Liver (tissue), 8 donors: ENCODE measurements at regions not wholly inside any gene's neighbourhood (a gene's known extent, or its start where the extent isn't known, plus 50 kb on each side); places are given as distances from the start of the nearest gene placed in this dataset.

ENCODE experiments used
- DNase-seq: peaks from one replicate; pipeline ENCODE4 v3.0.0-alpha.2; 2017; ENCODE audit warnings: low spot score
- H3K27ac ChIP-seq, 2 donors: one replicate each; pipeline ENCODE4 v1.7.0; 2013; ENCODE audit warnings: inconsistent platforms in 2 of 2, low read length in 2 of 2, control low read depth in 1 of 2, low read depth in 1 of 2, mild to moderate bottlenecking in 1 of 2
- H3K27me3 ChIP-seq, 4 donors: one replicate each; pipeline versions ENCODE4 v1.6.1 to v1.7.0; 2013; ENCODE audit warnings: low read length in 3 of 4, inconsistent platforms in 1 of 4, mild to moderate bottlenecking in 1 of 4, moderate library complexity in 1 of 4; ENCODE audit not compliant: control insufficient read depth in 4 of 4, insufficient read depth in 4 of 4
- H3K36me3 ChIP-seq, 4 donors: one replicate each; pipeline versions ENCODE4 v1.6.1 to v1.7.0; 2013; ENCODE audit warnings: low read length in 3 of 4, mild to moderate bottlenecking in 3 of 4, low read depth in 1 of 4, moderate library complexity in 1 of 4; ENCODE audit not compliant: control insufficient read depth in 4 of 4, insufficient read depth in 3 of 4
- H3K4me1 ChIP-seq, 4 donors: one replicate each; pipeline versions ENCODE4 v1.6.1 to v1.7.0; 2013; ENCODE audit warnings: low read length in 3 of 4, mild to moderate bottlenecking in 3 of 4, moderate library complexity in 1 of 4; ENCODE audit not compliant: control insufficient read depth in 4 of 4, insufficient read depth in 4 of 4
- H3K4me3 ChIP-seq, 3 donors: one replicate each; pipeline versions ENCODE4 v1.6.1 to v1.7.0; 2013; ENCODE audit warnings: low read length in 3 of 3, control low read depth in 1 of 3, low read depth in 1 of 3, mild to moderate bottlenecking in 1 of 3
- H3K9ac ChIP-seq, 2 donors: one replicate each; pipeline ENCODE4 v1.7.0; 2013; ENCODE audit warnings: low read length in 2 of 2, mild to moderate bottlenecking in 2 of 2, moderate library complexity in 2 of 2, control low read depth in 1 of 2, low read depth in 1 of 2
- H3K9me3 ChIP-seq, 4 donors: one replicate each; pipeline versions ENCODE4 v1.6.1 to v1.7.0; 2013; ENCODE audit warnings: low read length in 3 of 4; ENCODE audit not compliant: control insufficient read depth in 4 of 4
- EGR1 ChIP-seq, 2 donors: IDR thresholded peaks; 2 replicates each; pipeline ENCODE4 v1.6.1; 2016 to 2018; ENCODE audit warnings: antibody characterized with exemption in 2 of 2, low read depth in 2 of 2
- FOXA1 ChIP-seq: IDR thresholded peaks from 2 replicates; pipeline ENCODE4 v1.6.1; 2016; ENCODE audit warnings: antibody characterized with exemption
- FOXA2 ChIP-seq: IDR thresholded peaks from 2 replicates; pipeline ENCODE4 v1.6.1; 2016; ENCODE audit warnings: antibody characterized with exemption
- HNF4A ChIP-seq, 2 donors: conservative IDR thresholded peaks; 2 replicates each; pipeline ENCODE4 v1.6.1; 2016; ENCODE audit warnings: antibody characterized with exemption in 2 of 2, mild to moderate bottlenecking in 2 of 2
- HNF4G ChIP-seq: IDR thresholded peaks from 2 replicates; pipeline ENCODE4 v1.6.1; 2016; ENCODE audit warnings: antibody characterized with exemption
- JUND ChIP-seq, 2 donors: IDR thresholded peaks; 2 replicates each; pipeline ENCODE4 v1.6.1; 2016; ENCODE audit warnings: antibody characterized with exemption in 2 of 2
- MAX ChIP-seq: IDR thresholded peaks from 2 replicates; pipeline ENCODE4 v1.6.1; 2016; ENCODE audit warnings: antibody characterized with exemption
- RAD21 ChIP-seq, 2 donors: IDR thresholded peaks; 2 replicates each; pipeline ENCODE4 v1.6.1; 2016; ENCODE audit warnings: antibody characterized with exemption in 2 of 2, mild to moderate bottlenecking in 2 of 2
- REST ChIP-seq: IDR thresholded peaks from 2 replicates; pipeline ENCODE4 v1.6.1; 2016; ENCODE audit warnings: antibody characterized with exemption, mild to moderate bottlenecking
- RXRA ChIP-seq, 2 donors: IDR thresholded peaks; 2 replicates each; pipeline ENCODE4 v1.6.1; 2017 to 2018; ENCODE audit warnings: antibody characterized with exemption in 2 of 2, mild to moderate bottlenecking in 1 of 2
- SP1 ChIP-seq: IDR thresholded peaks from 2 replicates; pipeline ENCODE4 v1.6.1; 2018; ENCODE audit warnings: antibody characterized with exemption, mild to moderate bottlenecking
- TAF1 ChIP-seq: conservative IDR thresholded peaks from 2 replicates; pipeline ENCODE4 v1.6.1; 2016; ENCODE audit warnings: antibody characterized with exemption, mild to moderate bottlenecking
- YY1 ChIP-seq: IDR thresholded peaks from 2 replicates; pipeline ENCODE4 v1.6.1; 2016; ENCODE audit warnings: antibody characterized with exemption, mild to moderate bottlenecking
- WGBS: extraction: QIAGEN DNeasy Blood & Tissue Kit; methylation state at CpG from one replicate; pipeline ENCODE4 v1.1.7; 2013; 5-methylcytosine and 5-hydroxymethylcytosine counted together
- TF ChIP-seq, protein P1 (sequence below): IDR thresholded peaks from 2 replicates; pipeline ENCODE4 v1.6.1; 2016; ENCODE audit warnings: antibody characterized with exemption
- TF ChIP-seq, protein P2 (sequence below): fragments of 150-350 bp; IDR thresholded peaks from 2 replicates; pipeline ENCODE4 v1.5.1; 2017; ENCODE audit warnings: improper control_type of control experiment, low read depth, low read length; ENCODE audit not compliant: missing input control
- donor health status: healthy.
- donor health status: healthy.
- donor health status: healthy.
- donor health status: healthy.
- donor health status: healthy.

GRCh38 chr21:20463362-20463761 is 534.8 kb upstream of the NCAM2 start:
- TF ChIP-seq EGR1 (IDR thresholded peaks at IDR 0.05; ENCODE audit: low read depth in 2 of 2) (no peak), JUND (IDR thresholded peaks at IDR 0.05) (no peak), TAF1 (no peak), YY1 (no peak), FOXA1 (no peak), HNF4A (conservative IDR thresholded peaks at IDR 0.05) (no peak), RXRA (IDR thresholded peaks at IDR 0.05) (no peak), FOXA2 (no peak), HNF4G (no peak), RAD21 (IDR thresholded peaks at IDR 0.05) (no peak), SP1 (no peak)
- TF ChIP-seq, protein P1, sequence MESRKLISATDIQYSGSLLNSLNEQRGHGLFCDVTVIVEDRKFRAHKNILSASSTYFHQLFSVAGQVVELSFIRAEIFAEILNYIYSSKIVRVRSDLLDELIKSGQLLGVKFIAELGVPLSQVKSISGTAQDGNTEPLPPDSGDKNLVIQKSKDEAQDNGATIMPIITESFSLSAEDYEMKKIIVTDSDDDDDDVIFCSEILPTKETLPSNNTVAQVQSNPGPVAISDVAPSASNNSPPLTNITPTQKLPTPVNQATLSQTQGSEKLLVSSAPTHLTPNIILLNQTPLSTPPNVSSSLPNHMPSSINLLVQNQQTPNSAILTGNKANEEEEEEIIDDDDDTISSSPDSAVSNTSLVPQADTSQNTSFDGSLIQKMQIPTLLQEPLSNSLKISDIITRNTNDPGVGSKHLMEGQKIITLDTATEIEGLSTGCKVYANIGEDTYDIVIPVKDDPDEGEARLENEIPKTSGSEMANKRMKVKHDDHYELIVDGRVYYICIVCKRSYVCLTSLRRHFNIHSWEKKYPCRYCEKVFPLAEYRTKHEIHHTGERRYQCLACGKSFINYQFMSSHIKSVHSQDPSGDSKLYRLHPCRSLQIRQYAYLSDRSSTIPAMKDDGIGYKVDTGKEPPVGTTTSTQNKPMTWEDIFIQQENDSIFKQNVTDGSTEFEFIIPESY: no peak
- TF ChIP-seq, protein P2, sequence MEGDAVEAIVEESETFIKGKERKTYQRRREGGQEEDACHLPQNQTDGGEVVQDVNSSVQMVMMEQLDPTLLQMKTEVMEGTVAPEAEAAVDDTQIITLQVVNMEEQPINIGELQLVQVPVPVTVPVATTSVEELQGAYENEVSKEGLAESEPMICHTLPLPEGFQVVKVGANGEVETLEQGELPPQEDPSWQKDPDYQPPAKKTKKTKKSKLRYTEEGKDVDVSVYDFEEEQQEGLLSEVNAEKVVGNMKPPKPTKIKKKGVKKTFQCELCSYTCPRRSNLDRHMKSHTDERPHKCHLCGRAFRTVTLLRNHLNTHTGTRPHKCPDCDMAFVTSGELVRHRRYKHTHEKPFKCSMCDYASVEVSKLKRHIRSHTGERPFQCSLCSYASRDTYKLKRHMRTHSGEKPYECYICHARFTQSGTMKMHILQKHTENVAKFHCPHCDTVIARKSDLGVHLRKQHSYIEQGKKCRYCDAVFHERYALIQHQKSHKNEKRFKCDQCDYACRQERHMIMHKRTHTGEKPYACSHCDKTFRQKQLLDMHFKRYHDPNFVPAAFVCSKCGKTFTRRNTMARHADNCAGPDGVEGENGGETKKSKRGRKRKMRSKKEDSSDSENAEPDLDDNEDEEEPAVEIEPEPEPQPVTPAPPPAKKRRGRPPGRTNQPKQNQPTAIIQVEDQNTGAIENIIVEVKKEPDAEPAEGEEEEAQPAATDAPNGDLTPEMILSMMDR: no peak
- Histone ChIP-seq H3K4me1 (no peaks in the 10 kb centered on the region), H3K36me3 (no peaks in the 10 kb centered on the region), H3K27ac (no peak overlapping the region), H3K9me3 (no peaks in the 10 kb centered on the region), H3K9ac (no peak overlapping the region), H3K4me3 (no peak overlapping the region), H3K27me3 (no peaks in the 10 kb centered on the region)
- no peak for DNase-seq

DNA sequence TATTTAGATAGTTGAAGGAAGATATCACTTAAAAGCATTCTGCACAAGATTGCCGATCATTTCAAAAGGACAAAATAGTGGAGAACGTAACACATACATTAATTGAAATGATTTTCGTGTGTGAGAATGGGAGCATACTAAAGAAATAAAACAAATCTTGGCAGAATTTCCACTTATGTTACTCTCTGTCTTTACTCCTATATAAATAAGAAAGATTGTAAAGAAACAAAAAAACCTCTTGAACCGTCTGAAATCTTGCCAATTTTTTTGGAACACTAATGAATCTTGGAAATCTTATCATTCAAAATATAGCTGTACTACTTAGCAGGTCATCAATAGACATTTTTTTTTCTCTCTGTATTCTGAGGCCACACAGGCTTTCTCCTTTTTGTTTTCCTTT is 528.8 kb upstream of the NCAM2 start:
- Histone ChIP-seq H3K27me3 (no peaks in the 10 kb centered on the region), H3K36me3 (no peaks in the 10 kb centered on the region), H3K9ac (no peak overlapping the region)

GRCh38 chr21:20486303-20486702 is 511.9 kb upstream of the NCAM2 start:
- DNase-seq: no peak
- Histone ChIP-seq H3K4me1 (no peaks in the 10 kb centered on the region), H3K4me3 (no peak overlapping the region), H3K36me3 (no peaks in the 10 kb centered on the region), H3K27me3 (no peaks in the 10 kb centered on the region), H3K9me3 (no peaks in the 10 kb centered on the region), H3K27ac (no peak overlapping the region), H3K9ac (no peak overlapping the region)
- TF ChIP-seq MAX (no peak), FOXA1 (no peak), TAF1 (no peak), HNF4G (no peak), EGR1 (IDR thresholded peaks at IDR 0.05; ENCODE audit: low read depth in 2 of 2) (no peak), REST (no peak), SP1 (no peak)
- TF ChIP-seq, protein P2: no peak
- TF ChIP-seq, protein P1: no peak

More for the DNA sequence above, 528.8 kb upstream of the NCAM2 start:
- Histone ChIP-seq H3K4me3 (no peak overlapping the region), H3K9me3 (no peaks in the 10 kb centered on the region), H3K27ac (no peak overlapping the region), H3K4me1 (no peaks in the 10 kb centered on the region)
- TF ChIP-seq TAF1: no peak
- TF ChIP-seq MAX: no peak
- WGBS: 57% methylated on average over 4 of the region's 4 CpGs
- DNase-seq: no peak
